Middle frontal gyrus (tissue), 1 donor: ENCODE measurements at regions not wholly inside any gene's neighbourhood (a gene's known extent, or its start where the extent isn't known, plus 50 kb on each side); places are given as distances from the start of the nearest gene placed in this dataset.

Experiments used
- DNase-seq: peaks from one replicate; pipeline ENCODE4 v3.0.0-alpha.2; 2015; ENCODE audit warnings: low spot score; ENCODE audit errors: extremely low spot score

DNA sequence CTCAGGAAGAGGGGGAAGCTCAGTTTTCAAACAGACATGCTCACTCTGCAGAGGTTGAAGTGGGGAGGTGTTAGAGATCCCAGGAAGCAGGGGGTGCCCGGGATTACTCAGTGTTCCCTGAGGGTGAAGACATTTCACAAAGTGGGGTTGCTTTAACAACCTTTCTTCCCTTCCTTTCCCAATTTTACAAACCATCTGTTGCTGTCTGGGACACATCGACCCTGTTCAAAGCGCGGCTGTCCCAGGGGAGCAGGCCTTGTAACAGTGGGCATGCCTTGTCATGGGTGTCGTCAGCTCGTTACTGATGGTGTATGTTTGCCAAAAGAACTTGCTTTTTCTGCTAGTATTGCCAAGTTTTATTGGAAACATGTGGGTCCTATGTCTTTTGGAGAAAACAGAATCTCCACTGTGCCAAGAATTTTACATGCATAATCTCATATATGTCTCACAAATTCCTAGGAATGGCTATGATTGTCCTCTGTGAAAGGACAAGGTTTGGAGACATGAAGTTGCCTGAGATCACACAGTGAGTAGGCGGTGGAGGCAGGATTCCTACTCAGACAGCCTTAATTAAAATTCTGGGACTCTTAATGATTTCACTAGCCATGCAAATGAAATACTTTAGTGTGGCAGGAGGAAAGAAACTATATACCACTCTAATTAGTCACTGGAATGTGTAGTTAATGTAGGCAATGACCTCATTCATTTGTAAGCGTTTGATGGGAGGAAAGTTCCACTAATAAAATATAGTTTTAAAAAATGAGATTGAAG, 198.9 kb downstream of the NXNL2 start:
- DNase-seq = no peak

DNA sequence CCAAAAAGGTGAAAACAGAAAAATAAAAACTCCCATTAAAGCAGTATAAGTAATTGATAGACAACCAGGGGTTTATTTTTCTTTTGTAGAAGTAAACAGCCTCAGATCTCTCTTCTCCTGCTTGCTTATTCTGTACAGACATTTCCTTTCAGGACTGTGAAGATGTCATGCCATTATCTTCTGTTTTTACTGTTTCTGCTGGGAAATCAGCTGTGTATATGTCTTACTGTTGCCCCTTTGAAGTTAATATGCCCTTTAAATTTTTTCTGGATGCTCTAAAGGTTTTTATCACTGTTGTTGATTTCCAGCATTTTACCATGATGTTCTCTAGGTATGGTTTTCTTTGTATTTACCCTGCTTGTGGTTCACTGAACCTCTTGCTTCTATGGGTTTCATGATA, 199.5 kb downstream of the NXNL2 start:
- DNase-seq = no peak

DNA sequence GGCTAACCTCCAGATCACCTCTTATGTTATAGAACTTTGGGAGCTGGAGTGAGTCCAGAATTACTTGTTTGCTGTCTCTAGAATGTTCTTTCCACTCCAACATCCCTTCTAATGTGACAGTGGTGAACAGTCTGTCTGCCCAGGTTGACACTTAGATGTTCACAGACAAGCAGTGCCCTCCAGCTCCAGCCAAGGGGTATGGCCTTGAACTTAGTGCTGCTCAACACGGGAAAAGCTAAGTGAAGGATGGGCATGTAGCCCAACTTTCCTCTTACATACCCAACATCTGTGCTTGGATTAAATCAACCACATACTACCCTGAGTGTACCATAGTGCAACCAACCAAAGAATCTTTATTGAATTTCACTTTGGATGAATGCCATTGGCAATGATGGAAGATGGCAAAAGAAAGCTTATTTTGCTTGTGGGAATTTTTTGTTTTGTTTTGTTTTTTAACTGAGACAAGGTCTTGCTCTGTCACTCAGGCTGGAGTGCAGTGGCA, 201.2 kb downstream of the NXNL2 start:
- DNase-seq = no peak

DNA sequence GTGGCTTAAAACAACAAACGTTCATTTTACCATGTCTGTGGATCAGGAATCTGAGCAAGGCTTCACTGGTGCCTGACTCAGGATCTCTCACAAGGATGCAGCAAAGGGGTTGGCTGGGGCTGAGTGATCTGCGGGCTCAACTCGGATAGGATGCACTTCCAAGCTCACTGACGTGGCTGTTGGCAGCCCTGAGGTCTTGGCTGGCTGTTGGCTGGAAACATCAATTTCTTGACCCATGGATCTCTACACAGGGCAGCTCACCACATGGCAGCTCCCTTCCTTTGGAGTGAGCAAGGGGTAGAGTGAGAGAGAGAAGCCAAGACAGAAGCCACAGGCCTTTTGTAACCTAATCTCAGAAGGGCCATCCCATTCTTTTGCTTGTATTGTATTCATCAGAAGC, 202.1 kb downstream of the NXNL2 start:
- DNase-seq = no peak

DNA sequence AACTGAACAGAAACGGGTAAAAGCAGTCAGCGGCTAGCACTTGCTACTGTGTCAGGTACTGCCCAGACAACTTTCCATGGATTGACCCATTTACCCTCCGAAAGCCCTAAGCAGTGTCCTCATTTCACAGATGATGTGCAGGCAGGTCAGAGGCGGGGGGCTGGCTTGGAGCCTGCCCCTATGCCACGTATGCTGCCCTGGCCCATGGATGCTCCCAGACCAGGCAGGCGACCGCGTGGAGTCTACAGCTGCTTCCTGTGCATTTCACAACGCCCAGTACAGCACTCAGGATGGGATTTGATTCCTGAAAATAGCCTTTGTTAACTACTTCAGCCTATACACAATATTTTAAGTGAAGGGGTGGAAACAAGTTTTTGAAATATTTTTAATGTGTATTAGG, 202.9 kb downstream of the NXNL2 start:
- no peak for DNase-seq

DNA sequence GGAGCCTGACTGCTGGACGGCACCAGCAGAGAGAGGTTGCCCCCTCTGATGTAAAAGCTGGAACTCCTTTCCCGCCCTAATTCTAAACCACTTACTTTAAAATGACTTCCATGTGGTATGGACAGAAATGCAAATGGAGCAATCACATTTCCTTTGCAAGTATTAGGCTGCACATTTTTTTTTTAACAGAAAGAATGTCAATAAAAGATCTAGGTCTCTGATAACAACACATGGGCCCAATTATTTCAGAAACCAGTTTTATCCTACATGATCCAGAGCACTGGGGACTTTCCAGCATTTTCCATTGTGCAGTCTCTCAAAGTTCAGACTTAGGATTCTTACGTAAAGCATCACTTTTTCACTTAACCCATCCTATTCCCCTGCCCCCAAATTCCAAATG, 203.7 kb downstream of the NXNL2 start:
- no peak for DNase-seq

DNA sequence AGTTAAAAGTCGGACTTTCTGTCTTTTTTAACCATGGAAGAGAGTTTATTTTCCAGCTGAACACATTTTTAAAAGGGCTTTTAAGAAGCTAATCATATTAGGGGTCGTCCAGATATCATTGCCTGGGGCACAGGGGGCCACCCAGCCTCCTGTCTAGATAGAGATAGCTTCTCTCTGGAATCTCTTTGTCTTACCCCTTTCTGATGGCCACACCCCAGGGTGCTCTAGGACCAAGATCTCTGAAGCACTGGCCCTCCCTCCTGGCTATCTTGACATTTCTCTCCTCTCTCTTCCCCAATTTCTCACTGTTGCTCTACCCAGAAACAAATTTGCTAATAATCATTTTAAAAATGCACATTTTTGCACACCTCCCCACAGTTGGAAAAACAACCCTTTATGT, 204.4 kb downstream of the NXNL2 start:
- no peak for DNase-seq

DNA sequence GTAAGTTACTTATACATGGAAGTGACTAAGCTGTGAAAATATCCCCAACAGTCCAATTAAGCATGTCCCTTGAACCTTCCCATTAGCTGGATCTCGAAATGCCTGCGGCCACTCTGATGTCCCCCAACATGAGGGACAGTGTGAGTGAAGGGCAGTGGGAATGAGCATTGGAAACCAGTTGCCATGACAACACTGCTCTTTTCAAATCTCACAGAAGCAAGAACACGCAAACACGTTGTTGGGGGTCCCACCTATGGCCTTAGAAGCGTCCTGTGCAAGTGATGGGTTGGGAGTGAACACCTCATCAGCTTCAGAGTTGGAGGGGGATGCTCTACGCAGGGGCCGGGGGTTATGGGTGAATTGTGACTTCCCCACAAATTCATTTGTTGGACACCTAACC, 205.9 kb downstream of the NXNL2 start:
- no peak for DNase-seq

DNA sequence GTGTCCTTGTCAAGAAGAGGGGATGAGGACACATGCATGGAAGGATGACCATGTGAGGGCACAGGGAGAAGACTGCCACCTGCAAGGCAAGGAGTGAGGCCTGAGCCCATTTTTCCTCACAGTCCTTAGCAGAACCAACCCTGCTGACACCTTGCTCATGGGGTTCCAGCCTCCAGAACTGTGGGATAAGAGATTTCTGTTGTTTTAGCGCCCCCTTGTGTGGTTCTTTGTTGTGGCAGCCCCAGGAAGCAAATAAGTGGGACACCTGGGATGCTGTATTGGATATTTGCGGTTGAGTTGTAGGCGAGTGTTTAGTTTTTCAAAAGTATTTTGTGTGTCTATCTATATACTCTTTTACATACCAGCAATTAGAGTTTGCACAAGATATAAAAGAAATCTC, 206.4 kb downstream of the NXNL2 start:
- DNase-seq = no peak

DNA sequence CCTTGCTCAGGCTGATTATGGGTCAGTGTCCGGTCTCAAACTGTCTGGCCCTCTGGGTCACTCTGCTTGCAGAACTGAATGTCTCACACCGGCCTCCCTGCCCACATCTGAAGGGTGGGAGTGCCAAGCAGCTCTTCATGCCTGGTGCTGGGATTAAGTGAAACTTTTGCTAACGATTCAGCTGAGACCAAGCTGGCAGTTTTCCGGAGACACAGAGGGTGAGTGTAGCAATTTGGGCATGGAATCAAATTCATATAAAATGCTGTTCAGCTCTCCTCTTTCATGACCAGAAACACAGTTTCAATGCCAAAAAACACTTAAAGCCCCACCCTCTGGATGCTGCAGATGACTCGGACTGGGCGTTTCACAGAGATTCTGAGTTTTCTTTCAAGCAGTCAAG, 207.5 kb downstream of the NXNL2 start:
- peak; percentile 43 for DNase-seq

DNA sequence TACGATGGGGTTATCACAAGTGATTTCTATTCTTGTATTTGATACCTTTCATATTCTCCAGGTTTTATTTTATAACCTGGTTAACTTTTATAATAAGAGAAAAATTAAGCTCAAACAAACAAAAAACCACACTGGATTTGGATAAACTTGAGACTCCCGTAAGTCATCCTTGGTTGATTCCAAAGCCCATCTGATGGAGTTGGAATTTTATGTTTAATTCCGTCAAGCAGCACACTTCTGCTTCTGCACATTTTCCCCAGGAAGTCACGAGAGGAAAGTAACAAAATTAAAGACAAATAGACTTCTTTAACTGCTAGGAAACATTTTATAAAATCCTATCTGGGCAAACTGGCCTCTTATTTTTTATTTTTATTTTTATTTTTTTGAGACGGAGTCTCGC, 207.9 kb downstream of the NXNL2 start:
- DNase-seq = no peak

DNA sequence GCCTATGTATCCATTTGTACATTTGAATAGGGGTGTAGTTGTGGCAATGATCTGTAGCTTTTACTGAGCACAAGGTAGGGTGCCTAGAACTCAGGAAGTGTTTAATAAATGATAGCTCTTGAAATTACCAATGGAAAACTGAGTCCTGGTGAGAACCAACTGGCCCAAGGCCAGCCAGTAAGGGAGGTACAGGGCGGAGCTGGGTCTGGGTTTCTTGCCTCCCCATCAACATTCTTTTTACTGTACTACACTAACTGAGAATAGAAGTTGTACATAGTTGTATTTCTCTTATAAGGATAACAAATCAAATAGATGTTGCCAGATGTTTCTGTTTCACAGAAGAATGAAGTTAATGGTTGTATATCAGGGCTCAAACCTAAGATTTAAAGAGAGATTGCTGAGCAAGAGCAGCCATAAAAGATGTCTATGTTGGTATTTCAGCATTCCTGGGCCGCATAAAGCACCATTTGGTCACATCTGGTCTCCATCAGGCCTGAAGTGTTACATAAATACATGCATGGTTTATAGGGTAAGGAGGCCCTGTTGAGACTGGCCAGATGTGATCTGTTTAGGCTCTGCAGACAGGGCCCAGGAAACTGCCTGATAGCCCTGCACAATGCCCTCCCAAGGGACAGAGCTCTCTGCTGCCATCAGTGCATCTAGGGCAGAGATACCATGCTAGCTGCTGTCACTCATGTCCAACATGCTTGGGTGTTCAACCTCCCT, 210.5 kb downstream of the NXNL2 start:
- no peak for DNase-seq

DNA sequence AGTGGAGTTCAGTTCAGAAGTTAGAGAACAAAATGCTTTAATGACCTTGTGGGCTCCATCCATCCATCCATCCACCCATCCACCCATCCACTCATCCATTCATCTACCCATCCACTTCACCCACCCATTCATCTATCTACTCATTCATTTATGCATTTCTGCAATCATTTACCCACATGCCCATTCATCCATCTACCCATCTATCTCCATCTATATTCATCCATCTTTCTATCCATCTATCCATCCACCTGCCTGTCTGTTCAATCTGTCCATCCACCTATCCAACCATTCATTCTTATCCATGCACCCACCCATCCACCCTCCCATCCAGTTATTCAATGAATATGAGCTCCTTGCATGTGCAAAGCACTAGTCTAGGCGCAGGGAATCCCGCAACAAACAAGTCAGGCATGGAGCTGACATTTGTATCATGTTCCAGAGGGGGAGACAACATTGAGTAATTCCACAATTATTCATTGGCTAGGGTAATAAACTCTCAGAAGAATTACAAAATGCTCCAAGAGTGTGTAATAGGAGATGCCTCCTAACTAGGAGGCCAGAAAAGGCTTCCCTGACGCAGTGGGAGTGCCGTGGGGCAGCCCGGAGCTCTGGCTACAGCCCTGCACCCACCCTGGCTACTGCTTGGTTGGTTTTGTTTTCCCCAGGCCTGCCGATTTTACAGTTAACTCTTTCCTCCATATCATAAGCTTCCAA, 211.2 kb downstream of the NXNL2 start:
- no peak for DNase-seq

DNA sequence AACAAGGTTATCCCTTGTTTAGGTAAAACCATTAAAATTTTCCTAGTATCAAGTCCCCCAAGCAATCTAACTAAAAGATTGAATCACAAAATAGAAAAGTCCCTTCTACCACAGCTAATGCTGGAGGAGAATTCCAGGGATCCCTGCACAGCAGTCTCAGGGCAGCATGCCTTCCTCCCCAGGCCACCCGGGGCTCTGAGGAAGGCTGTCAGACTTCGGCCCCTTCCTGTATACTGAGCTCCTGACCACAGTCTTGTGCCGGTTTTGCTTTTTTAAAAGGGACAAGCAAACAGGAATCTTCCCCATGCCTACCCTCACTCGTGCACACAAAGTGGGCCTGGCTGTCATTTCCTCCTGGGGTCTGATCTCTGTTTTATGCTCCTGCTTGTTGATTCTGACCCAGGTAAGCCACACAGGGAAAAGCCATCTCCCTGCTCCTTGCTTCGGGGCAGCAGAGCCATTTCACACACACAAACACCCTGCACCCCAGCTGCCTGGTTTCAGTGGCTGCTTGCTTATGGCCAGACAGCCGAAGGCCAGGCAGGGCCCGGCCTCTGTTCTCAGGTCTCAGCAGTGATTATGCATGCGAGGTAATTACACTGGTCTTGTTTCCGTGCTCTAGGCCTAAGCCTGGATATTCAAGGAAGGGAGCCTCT, 211.9 kb downstream of the NXNL2 start:
- DNase-seq = no peak

DNA sequence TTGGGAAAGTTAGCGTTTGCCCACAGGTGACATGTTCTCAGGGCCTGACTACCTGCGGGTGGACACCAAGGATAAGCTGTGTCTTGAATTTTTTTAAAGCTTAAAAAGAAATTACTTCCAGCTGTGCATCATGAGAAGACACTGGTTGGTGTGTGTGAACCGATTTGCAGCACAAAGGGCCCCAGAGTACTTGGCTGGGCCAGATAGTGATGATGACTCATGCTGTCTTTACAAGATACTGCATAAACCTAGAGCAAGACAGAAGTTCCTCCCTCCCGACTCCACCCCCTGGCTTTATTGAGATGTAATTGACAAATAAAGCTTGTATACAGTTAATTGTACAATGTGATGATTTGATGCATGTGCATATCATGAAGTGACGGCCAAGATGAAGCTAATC, 212.8 kb downstream of the NXNL2 start:
- no peak for DNase-seq

DNA sequence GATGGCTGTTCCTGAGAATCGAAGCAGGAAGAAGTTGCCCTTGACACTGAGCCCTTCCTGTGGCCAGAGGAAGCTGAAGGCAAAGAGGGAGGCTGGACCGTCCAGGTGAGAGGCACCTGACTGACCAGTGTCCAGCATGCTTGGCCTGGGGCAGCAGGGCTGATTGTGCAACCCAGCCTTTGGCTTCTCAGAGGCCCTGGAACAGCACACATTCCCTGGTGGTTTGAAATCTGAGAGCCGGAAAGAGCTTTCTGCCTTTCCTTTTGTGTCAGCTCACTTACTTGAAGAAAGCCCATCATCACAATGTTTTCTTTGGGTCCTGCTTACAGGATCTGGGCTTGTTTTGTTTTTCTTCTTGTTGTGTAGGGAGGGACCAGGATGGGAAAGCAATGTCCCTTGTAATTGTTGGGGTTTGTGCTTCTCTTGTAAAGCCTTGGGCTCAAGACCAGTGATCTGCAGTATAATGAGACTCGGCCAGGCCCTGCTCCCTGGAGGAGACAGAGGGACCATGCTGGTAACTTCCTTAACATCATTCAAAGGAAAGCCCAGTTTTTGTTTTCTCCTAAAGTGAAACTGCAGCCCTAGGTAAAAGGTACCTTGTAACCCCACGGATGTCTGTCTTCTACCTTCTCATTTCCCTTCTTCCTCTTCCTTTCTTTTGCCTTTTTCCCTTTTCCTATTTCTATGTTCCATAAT, 213.7 kb downstream of the NXNL2 start:
- DNase-seq = no peak

DNA sequence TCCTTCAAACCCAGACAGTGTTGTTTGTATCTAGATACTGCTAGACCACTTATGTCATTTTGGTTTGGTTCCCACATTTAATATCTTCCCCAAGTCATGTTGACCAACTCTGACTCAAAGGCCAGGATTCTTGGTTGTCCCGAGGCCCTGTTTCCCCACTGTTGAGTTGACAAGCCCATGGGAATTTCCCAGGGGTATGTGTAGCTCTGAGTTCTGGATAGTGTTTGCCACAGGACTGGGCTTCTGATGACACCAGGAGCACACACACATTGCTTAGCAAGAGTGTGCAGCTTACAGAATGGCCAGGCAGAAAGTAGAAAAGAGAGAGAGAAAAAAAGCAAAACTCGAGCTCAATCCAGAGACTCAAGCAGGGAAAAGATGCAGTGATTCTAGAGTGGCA, 214.4 kb downstream of the NXNL2 start:
- no peak for DNase-seq

DNA sequence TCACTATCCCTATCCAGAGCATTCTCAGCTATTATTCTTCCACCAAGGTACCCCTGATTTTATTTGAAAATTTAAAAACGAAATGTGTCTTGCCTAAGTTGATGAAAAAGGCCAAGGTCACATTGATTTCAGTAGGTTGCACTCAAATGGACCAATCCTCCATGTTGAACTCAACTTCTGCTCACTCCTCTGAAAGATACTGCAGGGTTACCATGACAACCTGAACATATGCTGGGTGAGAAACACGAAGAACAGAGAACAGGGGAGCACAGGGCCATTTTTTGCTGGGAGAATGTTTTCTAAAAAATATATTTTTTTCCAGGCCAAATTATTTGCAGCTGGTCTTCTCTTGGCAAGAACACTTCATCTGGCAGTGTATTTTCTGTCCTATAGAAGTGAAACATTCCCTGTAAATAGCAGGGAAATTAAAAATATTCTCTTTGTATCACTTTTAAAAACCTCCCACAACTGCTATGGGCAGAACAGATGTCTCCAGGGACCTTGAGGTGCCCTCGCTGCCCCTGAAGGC, 215.9 kb downstream of the NXNL2 start:
- peak; percentile 29 for DNase-seq

DNA sequence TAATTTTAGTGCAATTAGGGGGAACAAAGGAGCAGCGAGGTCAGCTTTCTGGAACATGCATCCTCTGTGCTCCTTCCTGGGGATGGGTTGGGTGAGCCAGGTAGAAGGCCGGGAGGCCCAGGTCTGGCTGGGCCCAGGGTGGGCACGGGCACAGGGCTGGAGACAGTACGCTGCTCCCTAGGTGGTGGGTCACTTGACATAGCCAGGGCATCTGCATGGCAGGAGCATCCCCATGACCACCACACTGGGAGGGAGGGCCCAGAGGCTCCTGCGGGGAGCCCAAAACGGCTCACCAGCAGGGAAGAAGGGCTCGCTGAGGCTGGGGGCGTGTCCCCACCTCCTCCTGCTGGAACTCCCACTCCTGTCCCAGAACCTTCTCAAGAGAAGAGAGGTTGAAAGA, 216.8 kb downstream of the NXNL2 start:
- DNase-seq = no peak

DNA sequence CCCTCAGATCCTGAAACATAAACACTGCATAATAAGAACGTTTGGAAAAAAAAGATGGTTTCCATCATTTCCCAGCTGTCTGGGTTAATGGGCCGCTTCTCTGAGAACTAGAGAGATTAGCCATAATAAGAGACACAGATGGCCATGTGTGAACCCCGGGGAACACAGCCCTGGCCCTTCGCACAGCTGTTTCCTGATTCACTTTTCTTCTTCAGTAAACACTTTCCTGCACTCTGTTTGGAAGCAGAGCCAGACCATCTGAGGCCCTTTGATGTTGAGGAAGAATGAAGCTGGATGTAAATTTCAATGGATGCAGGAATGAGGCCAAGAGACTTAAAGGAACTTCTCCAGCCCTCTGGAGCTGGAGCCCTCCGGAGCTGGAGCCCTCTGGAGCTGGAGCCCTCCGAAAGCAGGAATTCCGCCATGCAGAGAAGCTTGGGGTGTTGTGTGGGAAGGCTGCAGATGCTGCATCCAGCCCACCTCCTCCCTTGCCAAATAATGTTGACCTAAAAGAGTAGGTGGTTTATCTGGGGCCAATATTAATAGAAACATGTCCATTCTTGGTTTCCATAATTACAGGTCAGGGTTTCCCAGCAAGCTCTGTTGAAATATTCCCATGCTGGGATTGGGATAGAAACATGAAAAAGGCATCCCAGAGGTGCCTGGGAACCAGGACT, 218.9 kb downstream of the NXNL2 start:
- no peak for DNase-seq
